IPS-18a (cell line): ENCODE measurements at regions not wholly inside any gene's neighbourhood (a gene's known extent, or its start where the extent isn't known, plus 50 kb on each side); places are given as distances from the start of the nearest gene placed in this dataset.

Experiments
- H3K27ac ChIP-seq: one replicate; pipeline ENCODE4 v1.5.1; 2013; ENCODE audit warnings: low read length
- H3K27me3 ChIP-seq: one replicate; pipeline ENCODE4 v1.6.1; 2013; ENCODE audit warnings: mild to moderate bottlenecking, low read length; ENCODE audit not compliant: control insufficient read depth, insufficient read depth
- H3K36me3 ChIP-seq: one replicate; pipeline ENCODE4 v1.6.1; 2013; ENCODE audit warnings: low read depth, low read length; ENCODE audit not compliant: control insufficient read depth
- H3K4me1 ChIP-seq: one replicate; pipeline ENCODE4 v1.6.1; 2013; ENCODE audit warnings: low read depth, low read length; ENCODE audit not compliant: control insufficient read depth
- H3K4me3 ChIP-seq: one replicate; pipeline ENCODE4 v1.5.1; 2013; ENCODE audit warnings: low read length
- H3K9ac ChIP-seq: one replicate; pipeline ENCODE4 v1.6.1; 2013; ENCODE audit warnings: mild to moderate bottlenecking, low read length, moderate library complexity
- H3K9me3 ChIP-seq: one replicate; pipeline ENCODE4 v1.6.1; 2013; ENCODE audit warnings: low read depth, low read length; ENCODE audit not compliant: control insufficient read depth

- no peaks in the 10 kb centered on the region for H3K27me3 ChIP-seq
Measured at GRCh38 chr13:111914241-111915103, 152.5 kb upstream of the SOX1 start.

GRCh38 chr13:111915104-111915551 is 151.8 kb upstream of the SOX1 start:
- H3K36me3 ChIP-seq = no peaks in the 10 kb centered on the region
- no peaks in the 10 kb centered on the region for H3K9me3 ChIP-seq
- H3K27me3 ChIP-seq = no peaks in the 10 kb centered on the region
- H3K4me1 ChIP-seq = no peaks in the 10 kb centered on the region
- no peak overlapping the region for H3K9ac ChIP-seq
- H3K27ac ChIP-seq = no peak overlapping the region
- H3K4me3 ChIP-seq = no peak overlapping the region

More at GRCh38 chr13:111914241-111915103, 152.5 kb upstream of the SOX1 start:
- no peaks in the 10 kb centered on the region for H3K9me3 ChIP-seq
- H3K4me3 ChIP-seq = no peak overlapping the region
- H3K27ac ChIP-seq = no peak overlapping the region
- no peak overlapping the region for H3K9ac ChIP-seq
- no peaks in the 10 kb centered on the region for H3K4me1 ChIP-seq
- no peaks in the 10 kb centered on the region for H3K36me3 ChIP-seq

GRCh38 chr13:111916201-111916600 is 150.7 kb upstream of the SOX1 start:
- no peaks in the 10 kb centered on the region for H3K36me3 ChIP-seq
- no peak overlapping the region for H3K27ac ChIP-seq
- no peak overlapping the region for H3K4me3 ChIP-seq
- H3K9me3 ChIP-seq = no peaks in the 10 kb centered on the region
- no peak overlapping the region for H3K9ac ChIP-seq
- no peaks in the 10 kb centered on the region for H3K4me1 ChIP-seq
- H3K27me3 ChIP-seq = no peaks in the 10 kb centered on the region

DNA sequence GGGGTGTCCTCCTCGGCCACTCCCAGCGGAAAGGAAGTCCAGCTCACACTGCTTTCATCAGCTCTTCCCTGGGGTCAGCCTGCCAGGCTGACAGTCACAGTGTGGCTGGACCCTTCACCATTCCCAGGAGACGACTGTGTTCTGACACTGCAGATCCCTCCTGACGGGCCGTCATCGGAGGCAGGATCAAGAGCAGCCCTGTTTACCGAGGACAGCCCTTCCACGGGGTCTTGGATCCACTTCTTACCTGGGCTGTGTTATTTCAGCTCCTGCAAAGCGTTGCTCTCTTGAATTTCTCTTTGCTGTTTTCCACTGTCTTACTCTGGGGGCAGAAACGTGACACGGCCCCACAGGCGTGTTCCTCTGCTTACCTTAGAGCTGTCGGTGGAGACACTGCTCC is 149.9 kb upstream of the SOX1 start:
- Histone ChIP-seq H3K9ac (no peak overlapping the region), H3K4me1 (no peaks in the 10 kb centered on the region), H3K27me3 (peaks cover 3% of the 10 kb centered on the region), H3K27ac (no peak overlapping the region), H3K4me3 (no peak overlapping the region), H3K36me3 (no peaks in the 10 kb centered on the region), H3K9me3 (no peaks in the 10 kb centered on the region)

- Histone ChIP-seq H3K4me3 (no peak overlapping the region), H3K27ac (no peak overlapping the region), H3K27me3 (peaks cover 5% of the 10 kb centered on the region), H3K4me1 (no peaks in the 10 kb centered on the region), H3K9ac (no peak overlapping the region), H3K9me3 (no peaks in the 10 kb centered on the region), H3K36me3 (no peaks in the 10 kb centered on the region)
Measured at GRCh38 chr13:111917901-111918300, 149.0 kb upstream of the SOX1 start.

DNA sequence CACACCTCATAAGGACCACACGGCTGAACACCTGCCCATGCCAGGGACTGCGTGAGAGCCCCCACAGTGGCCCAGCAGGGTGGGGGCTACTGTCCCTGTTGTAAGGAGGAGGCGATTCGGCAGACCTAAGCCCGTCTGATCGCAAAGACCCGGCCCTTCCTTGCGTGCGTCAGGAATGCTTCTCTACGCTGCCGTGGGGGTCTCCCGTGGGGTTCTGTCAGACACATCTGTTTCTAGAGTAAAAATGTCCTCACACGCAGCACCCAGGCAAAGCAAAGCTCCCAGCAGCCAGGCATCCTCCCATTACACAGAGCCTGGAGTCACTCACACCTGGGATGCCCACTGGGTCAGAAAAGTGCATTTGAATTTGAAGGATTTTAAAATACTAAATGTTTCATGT is 147.7 kb upstream of the SOX1 start:
- Histone ChIP-seq H3K27ac (no peak overlapping the region), H3K4me1 (no peaks in the 10 kb centered on the region), H3K4me3 (no peak overlapping the region), H3K36me3 (no peaks in the 10 kb centered on the region), H3K9me3 (no peaks in the 10 kb centered on the region), H3K9ac (no peak overlapping the region), H3K27me3 (peaks cover 5% of the 10 kb centered on the region)

GRCh38 chr13:111919849-111920248 is 147.1 kb upstream of the SOX1 start:
- no peaks in the 10 kb centered on the region for H3K36me3 ChIP-seq
- no peaks in the 10 kb centered on the region for H3K4me1 ChIP-seq
- no peak overlapping the region for H3K9ac ChIP-seq
- H3K27ac ChIP-seq = no peak overlapping the region
- no peak overlapping the region for H3K4me3 ChIP-seq
- H3K9me3 ChIP-seq = no peaks in the 10 kb centered on the region
- peaks cover 5% of the 10 kb centered on the region for H3K27me3 ChIP-seq

DNA sequence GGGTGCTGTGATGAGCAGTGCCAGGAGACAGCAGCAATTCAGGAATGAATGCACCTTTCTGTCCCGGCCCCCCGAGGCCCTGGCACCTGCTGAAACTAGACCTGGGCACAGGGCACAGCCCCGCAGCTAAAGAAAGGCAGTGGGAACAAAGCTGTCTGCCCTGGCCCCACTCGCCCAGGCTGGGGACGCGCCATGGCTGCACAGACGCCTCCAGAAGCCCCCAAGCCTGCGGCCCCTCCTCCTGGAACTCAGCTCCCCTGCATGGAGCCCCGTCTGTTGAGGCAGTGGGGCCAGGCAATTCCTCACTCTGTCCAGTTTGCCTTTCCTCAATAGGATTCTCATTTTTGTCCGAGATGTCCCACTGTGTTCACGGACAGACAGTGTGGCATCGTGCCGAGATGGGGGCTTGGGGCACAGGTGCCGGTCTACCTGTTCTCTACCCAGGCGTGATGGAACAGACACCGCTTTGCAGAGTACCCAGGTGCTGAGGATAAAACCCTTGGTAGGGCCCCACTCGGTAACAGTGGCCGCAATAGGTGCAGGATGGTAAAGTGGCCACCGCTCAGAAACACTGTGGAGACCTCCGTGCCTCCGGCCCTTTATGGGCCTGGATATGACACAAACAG is 146.5 kb upstream of the SOX1 start:
- Histone ChIP-seq H3K9ac (no peak overlapping the region), H3K4me3 (no peak overlapping the region), H3K9me3 (no peaks in the 10 kb centered on the region), H3K4me1 (no peaks in the 10 kb centered on the region), H3K27me3 (peaks cover 5% of the 10 kb centered on the region), H3K36me3 (no peaks in the 10 kb centered on the region), H3K27ac (no peak overlapping the region)

DNA sequence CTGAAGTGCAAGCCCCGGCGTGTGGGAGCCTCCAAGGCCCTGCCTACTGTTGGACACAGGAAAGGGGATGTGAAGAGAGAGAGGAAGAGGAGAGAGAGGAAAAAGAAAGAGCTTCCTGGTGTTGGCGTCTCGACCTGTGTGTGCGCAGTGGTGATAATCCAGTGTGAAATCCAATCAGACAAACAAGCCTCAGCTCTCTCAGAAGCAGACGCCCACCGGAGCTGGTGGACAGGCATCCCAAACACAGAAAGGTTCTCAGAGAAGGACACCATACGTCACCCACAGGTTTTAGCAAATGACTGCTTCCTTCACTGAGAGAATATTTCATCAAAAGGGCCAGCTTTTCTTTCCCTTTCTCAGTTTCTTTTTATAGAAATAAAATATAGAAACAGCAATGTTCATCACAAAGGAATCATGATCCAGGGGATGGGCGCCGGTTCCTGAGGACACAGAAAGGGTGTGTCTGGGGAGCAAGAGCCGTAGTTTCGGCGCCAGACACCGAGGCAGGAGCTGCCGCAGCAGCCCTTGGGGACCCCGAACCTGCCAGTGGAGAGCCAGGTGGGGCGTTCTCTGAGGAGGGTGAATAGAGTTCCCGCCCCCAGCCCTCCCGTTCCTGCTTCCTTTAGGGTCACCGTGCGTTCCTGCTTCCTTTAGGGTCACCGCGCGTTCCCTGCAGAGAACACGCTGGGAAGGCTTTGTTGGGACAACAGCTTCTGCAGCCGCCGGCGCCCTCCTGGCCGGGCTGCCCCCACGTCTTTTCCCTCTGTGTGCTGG is 145.8 kb upstream of the SOX1 start:
- no peak overlapping the region for H3K4me3 ChIP-seq
- no peaks in the 10 kb centered on the region for H3K9me3 ChIP-seq
- no peaks in the 10 kb centered on the region for H3K36me3 ChIP-seq
- peaks cover 5% of the 10 kb centered on the region for H3K27me3 ChIP-seq
- H3K4me1 ChIP-seq = no peaks in the 10 kb centered on the region
- no peak overlapping the region for H3K9ac ChIP-seq
- no peak overlapping the region for H3K27ac ChIP-seq

DNA sequence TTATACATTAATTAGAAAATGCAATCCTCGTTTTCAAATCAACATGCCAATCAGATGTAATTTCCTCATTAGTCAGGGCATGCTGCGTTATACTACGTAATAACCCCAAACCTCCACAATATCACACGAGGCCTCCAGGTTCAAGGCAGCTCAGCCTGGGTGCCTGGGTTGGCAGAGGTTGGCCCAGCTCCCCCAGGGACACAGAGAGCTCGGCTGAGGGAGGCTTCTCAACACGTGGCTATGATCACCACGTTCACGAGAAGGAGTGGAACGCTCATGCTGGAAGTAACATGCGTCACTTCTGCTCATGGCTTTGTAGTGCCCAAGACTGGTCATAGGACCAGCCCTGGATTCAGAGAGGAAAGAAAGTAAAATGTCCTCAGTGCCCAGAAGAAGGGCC is 144.9 kb upstream of the SOX1 start:
- Histone ChIP-seq H3K36me3 (no peaks in the 10 kb centered on the region), H3K27ac (no peak overlapping the region), H3K27me3 (peaks cover 5% of the 10 kb centered on the region), H3K9me3 (no peaks in the 10 kb centered on the region), H3K4me3 (no peak overlapping the region), H3K4me1 (no peaks in the 10 kb centered on the region), H3K9ac (no peak overlapping the region)

GRCh38 chr13:111923439-111923838 is 143.5 kb upstream of the SOX1 start:
- no peaks in the 10 kb centered on the region for H3K36me3 ChIP-seq
- peaks cover 5% of the 10 kb centered on the region for H3K27me3 ChIP-seq
- H3K9ac ChIP-seq = no peak overlapping the region
- H3K4me3 ChIP-seq = no peak overlapping the region
- no peaks in the 10 kb centered on the region for H3K9me3 ChIP-seq
- H3K27ac ChIP-seq = no peak overlapping the region
- H3K4me1 ChIP-seq = no peaks in the 10 kb centered on the region
